Stimulated activated CD8-positive, alpha-beta memory T cell treated with anti-CD3 and anti-CD28 coated beads, Interleukin-12 subunit alpha, Interleukin-12 subunit beta, amount 100 ng/mL, for 4 hours (primary cell): ENCODE measurements at regions not wholly inside any gene's neighbourhood (a gene's known extent, or its start where the extent isn't known, plus 50 kb on each side); places are given as distances from the start of the nearest gene placed in this dataset.

ENCODE experiments used
- DNase-seq: peaks from one replicate; pipeline ENCODE4 v3.0.0-alpha.2; 2020; ENCODE audit warnings: low read depth

- no peak for DNase-seq
Measured at GRCh38 chr3:152100491-152101132, 168.1 kb upstream of the MBNL1 start.

GRCh38 chr3:152102410-152102809 is 166.3 kb upstream of the MBNL1 start:
- no peak for DNase-seq

GRCh38 chr3:152103257-152103656 is 165.5 kb upstream of the MBNL1 start:
- no peak for DNase-seq

- no peak for DNase-seq
Measured at GRCh38 chr3:152104847-152105415, 163.8 kb upstream of the MBNL1 start.

- no peak for DNase-seq
Measured at GRCh38 chr3:152105446-152105845, 163.3 kb upstream of the MBNL1 start.

- no peak for DNase-seq
Measured at GRCh38 chr3:152109038-152109437, 159.7 kb upstream of the MBNL1 start.

GRCh38 chr3:152113413-152113812 is 155.3 kb upstream of the MBNL1 start:
- no peak for DNase-seq

GRCh38 chr3:152113992-152114651 is 154.6 kb upstream of the MBNL1 start:
- no peak for DNase-seq

GRCh38 chr3:152120601-152121269 is 148.0 kb upstream of the MBNL1 start:
- DNase-seq = no peak

- no peak for DNase-seq
Measured at GRCh38 chr3:152121270-152121636, 147.5 kb upstream of the MBNL1 start.

GRCh38 chr3:152122851-152123250 is 145.9 kb upstream of the MBNL1 start:
- no peak for DNase-seq

- no peak for DNase-seq
Measured at GRCh38 chr3:152123457-152123856, 145.3 kb upstream of the MBNL1 start.

GRCh38 chr3:152126260-152126659 is 142.5 kb upstream of the MBNL1 start:
- no peak for DNase-seq

GRCh38 chr3:152127058-152127457 is 141.7 kb upstream of the MBNL1 start:
- DNase-seq = no peak

- DNase-seq = no peak
Measured at GRCh38 chr3:152128356-152128755, 140.4 kb upstream of the MBNL1 start.

- no peak for DNase-seq
Measured at GRCh38 chr3:152139651-152140050, 129.1 kb upstream of the MBNL1 start.

- DNase-seq = no peak
Measured at GRCh38 chr3:152146461-152146860, 122.3 kb upstream of the MBNL1 start.

GRCh38 chr3:152147748-152148147 is 121.0 kb upstream of the MBNL1 start:
- no peak for DNase-seq

GRCh38 chr3:152148579-152148978 is 120.2 kb upstream of the MBNL1 start:
- DNase-seq = no peak

GRCh38 chr3:152149832-152150231 is 118.9 kb upstream of the MBNL1 start:
- DNase-seq = no peak

GRCh38 chr3:152151216-152151876 is 117.4 kb upstream of the MBNL1 start:
- DNase-seq = no peak
